Tibial nerve (tissue), 4 donors: ENCODE measurements at regions not wholly inside any gene's neighbourhood (a gene's known extent, or its start where the extent isn't known, plus 50 kb on each side); places are given as distances from the start of the nearest gene placed in this dataset.

Experiments used
- DNase-seq, 2 donors: peaks; one replicate each; pipeline ENCODE4 v3.0.0-alpha.2; 2019; ENCODE audit warnings: low spot score in 2 of 2
- H3K27ac ChIP-seq, 4 donors: fragments of 200-600 bp; sonication (generic) in 3 of 4; one replicate each; pipeline ENCODE4 v1.5.1; 2017 to 2019; ENCODE audit warnings: mild to moderate bottlenecking in 1 of 4
- H3K27me3 ChIP-seq, 2 donors: fragments of 200-600 bp; sonication (generic) in 1 of 2; one replicate each; pipeline versions ENCODE4 v1.5.1 to v1.6.0; 2017 to 2019
- H3K36me3 ChIP-seq, 3 donors: fragments of 200-600 bp; sonication (generic); one replicate each; pipeline ENCODE4 v1.5.1; 2018 to 2019
- H3K4me1 ChIP-seq, 4 donors: fragments of 200-600 bp; sonication (generic) in 3 of 4; one replicate each; pipeline ENCODE4 v1.5.1; 2017 to 2019
- H3K4me3 ChIP-seq, 4 donors: fragments of 200-600 bp; sonication (generic) in 3 of 4; one replicate each; pipeline ENCODE4 v1.5.1; 2017 to 2019; ENCODE audit warnings: mild to moderate bottlenecking in 1 of 4, moderate library complexity in 1 of 4
- H3K9me3 ChIP-seq, 4 donors: fragments of 200-600 bp; sonication (generic) in 3 of 4; one replicate each; pipeline ENCODE4 v1.5.1; 2017 to 2019
- CTCF ChIP-seq, 5 experiments: fragments of 200-600 bp in 3 of 5; fragments of 450-650 bp in 2 of 5; sonication (generic) in 3 of 5; IDR thresholded peaks; one replicate each; pipeline ENCODE4 v1.5.1; 2016 to 2019; ENCODE audit warnings: antibody characterized with exemption in 5 of 5, mild to moderate bottlenecking in 3 of 5, moderate library complexity in 2 of 5
- EP300 ChIP-seq, 2 donors: sonication (generic); formaldehyde crosslinking; IDR thresholded peaks; one replicate each; pipeline ENCODE4 v1.6.1; 2017; ENCODE audit warnings: antibody characterized with exemption in 2 of 2, mild to moderate bottlenecking in 1 of 2
- POLR2A ChIP-seq, 2 donors: fragments of 450-650 bp; IDR thresholded peaks; one replicate each; pipeline ENCODE4 v1.6.1; 2017; ENCODE audit warnings: antibody characterized with exemption in 2 of 2, mild to moderate bottlenecking in 2 of 2, moderate library complexity in 2 of 2
- WGBS, 2 donors: methylation state at CpG; one replicate each; pipeline ENCODE4 v1.1.5; 2018; 5-methylcytosine and 5-hydroxymethylcytosine counted together

- TF ChIP-seq POLR2A (IDR thresholded peaks at IDR 0.05) (no peak), CTCF (IDR thresholded peaks at IDR 0.05) (peak in 1 of 5 experiments; percentile 12)
- no peaks in the 10 kb centered on the region for H3K4me1 ChIP-seq
- no peaks in the 10 kb centered on the region for H3K9me3 ChIP-seq
- no peaks in the 10 kb centered on the region for H3K27me3 ChIP-seq
- no peak for DNase-seq
- WGBS, 2 donors = 25 to 34% methylated on average over 5 of the region's 5 CpGs
- H3K36me3 ChIP-seq = no peaks in the 10 kb centered on the region
- H3K27ac ChIP-seq = no peak overlapping the region
- H3K4me3 ChIP-seq = no peak overlapping the region
These were observed 678.1 kb upstream of the GOT2 start for GRCh38 chr16:59411961-59412841.

GRCh38 chr16:59410451-59410850 is 676.3 kb upstream of the GOT2 start:
- Histone ChIP-seq H3K4me1 (no peaks in the 10 kb centered on the region), H3K36me3 (no peaks in the 10 kb centered on the region), H3K9me3 (no peaks in the 10 kb centered on the region), H3K27ac (no peak overlapping the region), H3K4me3 (no peak overlapping the region), H3K27me3 (no peaks in the 10 kb centered on the region)
- DNase-seq = no peak
- WGBS, 2 donors = 48 to 53% methylated on average over 1 of the region's 1 CpG
- TF ChIP-seq EP300 (IDR thresholded peaks at IDR 0.05) = no peak

- Histone ChIP-seq H3K36me3 (no peaks in the 10 kb centered on the region), H3K27me3 (no peaks in the 10 kb centered on the region), H3K4me1 (no peaks in the 10 kb centered on the region), H3K27ac (no peak overlapping the region), H3K9me3 (no peaks in the 10 kb centered on the region), H3K4me3 (no peak overlapping the region)
- TF ChIP-seq POLR2A (IDR thresholded peaks at IDR 0.05) = no peak
- no peak for TF ChIP-seq CTCF (IDR thresholded peaks at IDR 0.05)
- TF ChIP-seq EP300 (IDR thresholded peaks at IDR 0.05) = no peak
- 79 to 90% methylated on average over 2 of the region's 2 CpGs for WGBS, 2 donors
- DNase-seq = no peak
These were observed 671.7 kb upstream of the GOT2 start for GRCh38 chr16:59405802-59406201.

- no peaks in the 10 kb centered on the region for H3K36me3 ChIP-seq
- H3K4me3 ChIP-seq = no peak overlapping the region
- TF ChIP-seq POLR2A (IDR thresholded peaks at IDR 0.05) (no peak), EP300 (IDR thresholded peaks at IDR 0.05) (no peak), CTCF (IDR thresholded peaks at IDR 0.05) (no peak)
- no peak for DNase-seq
- H3K27me3 ChIP-seq = no peaks in the 10 kb centered on the region
- H3K4me1 ChIP-seq = no peaks in the 10 kb centered on the region
- H3K9me3 ChIP-seq = no peaks in the 10 kb centered on the region
- 91 to 100% methylated on average over 2 of the region's 2 CpGs for WGBS, 2 donors
- no peak overlapping the region for H3K27ac ChIP-seq
These were observed 670.4 kb upstream of the GOT2 start for GRCh38 chr16:59404509-59404908.

- no peak for DNase-seq
- H3K36me3 ChIP-seq = no peaks in the 10 kb centered on the region
- H3K27me3 ChIP-seq = no peaks in the 10 kb centered on the region
- H3K4me3 ChIP-seq = no peak overlapping the region
- no peaks in the 10 kb centered on the region for H3K4me1 ChIP-seq
- TF ChIP-seq POLR2A (IDR thresholded peaks at IDR 0.05) = no peak
- TF ChIP-seq EP300 (IDR thresholded peaks at IDR 0.05) = no peak
- no peak for TF ChIP-seq CTCF (IDR thresholded peaks at IDR 0.05)
- no peak overlapping the region for H3K27ac ChIP-seq
- H3K9me3 ChIP-seq = no peaks in the 10 kb centered on the region
These were observed 666.7 kb upstream of the GOT2 start for GRCh38 chr16:59400830-59401229.
